ENCODE measurements at regions not wholly inside any gene's neighbourhood (a gene's known extent, or its start where the extent isn't known, plus 50 kb on each side); places are given as distances from the start of the nearest gene placed in this dataset.
A peak's percentile ranks its signal among the peaks of the same experiment; 100 is the strongest.

GRCh38 chr6:147128056-147128455, 76.2 kb upstream of the STXBP5 start:
- Mint-ChIP-seq H3K27ac (ENCODE audit: unreplicated experiment) (no peak overlapping the region), H3K9me3 (ENCODE audit: unreplicated experiment) (no peaks in the 10 kb centered on the region), H3K36me3 (ENCODE audit: low read depth, unreplicated experiment) (no peaks in the 10 kb centered on the region), H3K27me3 (ENCODE audit: unreplicated experiment) (no peaks in the 10 kb centered on the region), H3K4me1 (ENCODE audit: unreplicated experiment) (no peaks in the 10 kb centered on the region), H3K4me3 (ENCODE audit: unreplicated experiment) (no peak overlapping the region)
- TF ChIP-seq CTCF (IDR thresholded peaks at IDR 0.05; ENCODE audit: unreplicated experiment), result no peak
- DNase-seq (ENCODE audit: low spot score), result no peak

GRCh38 chr6:147131532-147132128, 72.6 kb upstream of the STXBP5 start:
- no peaks in the 10 kb centered on the region for H3K9me3 Mint-ChIP-seq (ENCODE audit: unreplicated experiment)
- no peak for DNase-seq (ENCODE audit: low spot score)
- no peak for TF ChIP-seq CTCF (IDR thresholded peaks at IDR 0.05; ENCODE audit: unreplicated experiment)
- peak overlapping the region; percentile 1 for H3K27ac Mint-ChIP-seq (ENCODE audit: unreplicated experiment)
- H3K36me3 Mint-ChIP-seq (ENCODE audit: low read depth, unreplicated experiment), result no peaks in the 10 kb centered on the region
- H3K27me3 Mint-ChIP-seq (ENCODE audit: unreplicated experiment), result peaks cover 2% of the 10 kb centered on the region
- H3K4me1 Mint-ChIP-seq (ENCODE audit: unreplicated experiment), result no peaks in the 10 kb centered on the region
- no peak overlapping the region for H3K4me3 Mint-ChIP-seq (ENCODE audit: unreplicated experiment)

GRCh38 chr6:147132889-147133288, 71.3 kb upstream of the STXBP5 start:
- no peak for DNase-seq (ENCODE audit: low spot score)

GRCh38 chr6:147133669-147134068, 70.5 kb upstream of the STXBP5 start:
- Mint-ChIP-seq H3K27ac (ENCODE audit: unreplicated experiment) (no peak overlapping the region), H3K9me3 (ENCODE audit: unreplicated experiment) (no peaks in the 10 kb centered on the region), H3K4me3 (ENCODE audit: unreplicated experiment) (no peak overlapping the region), H3K4me1 (ENCODE audit: unreplicated experiment) (no peaks in the 10 kb centered on the region), H3K36me3 (ENCODE audit: low read depth, unreplicated experiment) (no peaks in the 10 kb centered on the region), H3K27me3 (ENCODE audit: unreplicated experiment) (peaks cover 2% of the 10 kb centered on the region)
- TF ChIP-seq CTCF (IDR thresholded peaks at IDR 0.05; ENCODE audit: unreplicated experiment), result no peak
- no peak for DNase-seq (ENCODE audit: low spot score)

More at GRCh38 chr6:147132889-147133288, 71.3 kb upstream of the STXBP5 start:
- H3K4me3 Mint-ChIP-seq (ENCODE audit: unreplicated experiment), result no peak overlapping the region
- H3K36me3 Mint-ChIP-seq (ENCODE audit: low read depth, unreplicated experiment), result no peaks in the 10 kb centered on the region
- no peaks in the 10 kb centered on the region for H3K4me1 Mint-ChIP-seq (ENCODE audit: unreplicated experiment)
- H3K27ac Mint-ChIP-seq (ENCODE audit: unreplicated experiment), result no peak overlapping the region
- H3K27me3 Mint-ChIP-seq (ENCODE audit: unreplicated experiment), result peaks cover 2% of the 10 kb centered on the region
- no peaks in the 10 kb centered on the region for H3K9me3 Mint-ChIP-seq (ENCODE audit: unreplicated experiment)
- no peak for TF ChIP-seq CTCF (IDR thresholded peaks at IDR 0.05; ENCODE audit: unreplicated experiment)

GRCh38 chr6:147135211-147135681, 69.0 kb upstream of the STXBP5 start:
- no peaks in the 10 kb centered on the region for H3K36me3 Mint-ChIP-seq (ENCODE audit: low read depth, unreplicated experiment)
- peaks cover 2% of the 10 kb centered on the region for H3K27me3 Mint-ChIP-seq (ENCODE audit: unreplicated experiment)
- no peak overlapping the region for H3K27ac Mint-ChIP-seq (ENCODE audit: unreplicated experiment)
- no peaks in the 10 kb centered on the region for H3K9me3 Mint-ChIP-seq (ENCODE audit: unreplicated experiment)
- no peaks in the 10 kb centered on the region for H3K4me1 Mint-ChIP-seq (ENCODE audit: unreplicated experiment)
- TF ChIP-seq CTCF (IDR thresholded peaks at IDR 0.05; ENCODE audit: unreplicated experiment), result no peak
- no peak for DNase-seq (ENCODE audit: low spot score)
- no peak overlapping the region for H3K4me3 Mint-ChIP-seq (ENCODE audit: unreplicated experiment)
